ENCODE measurements at regions not wholly inside any gene's neighbourhood (a gene's known extent, or its start where the extent isn't known, plus 50 kb on each side); places are given as distances from the start of the nearest gene placed in this dataset.
"Not testable (repeated sequence)": the region's sequence is repeated elsewhere in the genome, so short reads cannot be mapped to it uniquely, and the experiment has no call there.

DNA sequence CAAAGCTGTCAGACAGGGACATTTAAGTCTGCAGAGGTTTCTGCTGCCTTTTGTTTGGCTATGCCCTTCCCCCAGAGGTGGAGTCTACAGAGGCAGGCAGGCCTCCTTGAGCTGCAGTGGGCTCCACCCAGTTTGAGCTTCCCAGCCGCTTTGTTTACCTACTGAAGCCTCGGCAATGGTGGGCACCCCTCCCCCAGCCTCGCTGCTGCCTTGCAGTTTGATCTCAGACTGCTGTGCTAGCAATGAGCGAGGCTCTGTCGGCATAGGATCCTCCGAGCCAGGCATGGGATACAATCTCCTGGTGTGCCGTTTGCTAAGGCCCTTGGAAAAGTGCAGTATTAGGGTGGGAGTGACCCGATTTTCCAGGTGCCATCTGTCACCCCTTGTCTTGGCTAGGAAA, 149.4 kb upstream of the PGRMC2 start:
- TF ChIP-seq ZEB2 (IDR thresholded peaks at IDR 0.05); ZNF764 (CRISPR knock-in tag; IDR thresholded peaks at IDR 0.05; ENCODE audit: low read depth); FOXP1 (CRISPR knock-in tag; IDR thresholded peaks at IDR 0.05); CHD1 (IDR thresholded peaks at IDR 0.05; ENCODE audit: low read length): not testable (repeated sequence)
- TF ChIP-seq, protein P1, sequence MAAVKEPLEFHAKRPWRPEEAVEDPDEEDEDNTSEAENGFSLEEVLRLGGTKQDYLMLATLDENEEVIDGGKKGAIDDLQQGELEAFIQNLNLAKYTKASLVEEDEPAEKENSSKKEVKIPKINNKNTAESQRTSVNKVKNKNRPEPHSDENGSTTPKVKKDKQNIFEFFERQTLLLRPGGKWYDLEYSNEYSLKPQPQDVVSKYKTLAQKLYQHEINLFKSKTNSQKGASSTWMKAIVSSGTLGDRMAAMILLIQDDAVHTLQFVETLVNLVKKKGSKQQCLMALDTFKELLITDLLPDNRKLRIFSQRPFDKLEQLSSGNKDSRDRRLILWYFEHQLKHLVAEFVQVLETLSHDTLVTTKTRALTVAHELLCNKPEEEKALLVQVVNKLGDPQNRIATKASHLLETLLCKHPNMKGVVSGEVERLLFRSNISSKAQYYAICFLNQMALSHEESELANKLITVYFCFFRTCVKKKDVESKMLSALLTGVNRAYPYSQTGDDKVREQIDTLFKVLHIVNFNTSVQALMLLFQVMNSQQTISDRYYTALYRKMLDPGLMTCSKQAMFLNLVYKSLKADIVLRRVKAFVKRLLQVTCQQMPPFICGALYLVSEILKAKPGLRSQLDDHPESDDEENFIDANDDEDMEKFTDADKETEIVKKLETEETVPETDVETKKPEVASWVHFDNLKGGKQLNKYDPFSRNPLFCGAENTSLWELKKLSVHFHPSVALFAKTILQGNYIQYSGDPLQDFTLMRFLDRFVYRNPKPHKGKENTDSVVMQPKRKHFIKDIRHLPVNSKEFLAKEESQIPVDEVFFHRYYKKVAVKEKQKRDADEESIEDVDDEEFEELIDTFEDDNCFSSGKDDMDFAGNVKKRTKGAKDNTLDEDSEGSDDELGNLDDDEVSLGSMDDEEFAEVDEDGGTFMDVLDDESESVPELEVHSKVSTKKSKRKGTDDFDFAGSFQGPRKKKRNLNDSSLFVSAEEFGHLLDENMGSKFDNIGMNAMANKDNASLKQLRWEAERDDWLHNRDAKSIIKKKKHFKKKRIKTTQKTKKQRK (IDR thresholded peaks at IDR 0.05; ENCODE audit: borderline replicate concordance, low read depth, low read length): not testable (repeated sequence)
- TF ChIP-seq, protein P2, sequence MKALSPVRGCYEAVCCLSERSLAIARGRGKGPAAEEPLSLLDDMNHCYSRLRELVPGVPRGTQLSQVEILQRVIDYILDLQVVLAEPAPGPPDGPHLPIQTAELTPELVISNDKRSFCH (CRISPR knock-in tag; IDR thresholded peaks at IDR 0.05): not testable (repeated sequence)
- TF ChIP-seq, protein P2 (tag; IDR thresholded peaks at IDR 0.05): not testable (repeated sequence)
- TF ChIP-seq, protein P3, sequence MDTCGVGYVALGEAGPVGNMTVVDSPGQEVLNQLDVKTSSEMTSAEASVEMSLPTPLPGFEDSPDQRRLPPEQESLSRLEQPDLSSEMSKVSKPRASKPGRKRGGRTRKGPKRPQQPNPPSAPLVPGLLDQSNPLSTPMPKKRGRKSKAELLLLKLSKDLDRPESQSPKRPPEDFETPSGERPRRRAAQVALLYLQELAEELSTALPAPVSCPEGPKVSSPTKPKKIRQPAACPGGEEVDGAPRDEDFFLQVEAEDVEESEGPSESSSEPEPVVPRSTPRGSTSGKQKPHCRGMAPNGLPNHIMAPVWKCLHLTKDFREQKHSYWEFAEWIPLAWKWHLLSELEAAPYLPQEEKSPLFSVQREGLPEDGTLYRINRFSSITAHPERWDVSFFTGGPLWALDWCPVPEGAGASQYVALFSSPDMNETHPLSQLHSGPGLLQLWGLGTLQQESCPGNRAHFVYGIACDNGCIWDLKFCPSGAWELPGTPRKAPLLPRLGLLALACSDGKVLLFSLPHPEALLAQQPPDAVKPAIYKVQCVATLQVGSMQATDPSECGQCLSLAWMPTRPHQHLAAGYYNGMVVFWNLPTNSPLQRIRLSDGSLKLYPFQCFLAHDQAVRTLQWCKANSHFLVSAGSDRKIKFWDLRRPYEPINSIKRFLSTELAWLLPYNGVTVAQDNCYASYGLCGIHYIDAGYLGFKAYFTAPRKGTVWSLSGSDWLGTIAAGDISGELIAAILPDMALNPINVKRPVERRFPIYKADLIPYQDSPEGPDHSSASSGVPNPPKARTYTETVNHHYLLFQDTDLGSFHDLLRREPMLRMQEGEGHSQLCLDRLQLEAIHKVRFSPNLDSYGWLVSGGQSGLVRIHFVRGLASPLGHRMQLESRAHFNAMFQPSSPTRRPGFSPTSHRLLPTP (IDR thresholded peaks at IDR 0.05; ENCODE audit: borderline replicate concordance, extremely low read depth, insufficient read length): not testable (repeated sequence)
